OCI-LY1 (cell line): ENCODE measurements at regions not wholly inside any gene's neighbourhood (a gene's known extent, or its start where the extent isn't known, plus 50 kb on each side); places are given as distances from the start of the nearest gene placed in this dataset.

Experiments used
- EZH2 ChIP-seq: fragments of 200-600 bp; sonication (generic), shearing (Covaris generic); IDR thresholded peaks from 2 replicates; pipeline ENCODE4 v1.8.0; 2017; ENCODE audit warnings: borderline replicate concordance, mixed run types, mild to moderate bottlenecking, antibody characterized with exemption, low read length, moderate library complexity, mixed read lengths
- TF ChIP-seq, protein P1 (sequence below): fragments of 200-600 bp; sonication (generic), shearing (Covaris generic); IDR thresholded peaks from 2 replicates; pipeline ENCODE4 v1.5.1; 2017; ENCODE audit warnings: mild to moderate bottlenecking, antibody characterized with exemption, low read length, moderate library complexity, mixed read lengths

DNA sequence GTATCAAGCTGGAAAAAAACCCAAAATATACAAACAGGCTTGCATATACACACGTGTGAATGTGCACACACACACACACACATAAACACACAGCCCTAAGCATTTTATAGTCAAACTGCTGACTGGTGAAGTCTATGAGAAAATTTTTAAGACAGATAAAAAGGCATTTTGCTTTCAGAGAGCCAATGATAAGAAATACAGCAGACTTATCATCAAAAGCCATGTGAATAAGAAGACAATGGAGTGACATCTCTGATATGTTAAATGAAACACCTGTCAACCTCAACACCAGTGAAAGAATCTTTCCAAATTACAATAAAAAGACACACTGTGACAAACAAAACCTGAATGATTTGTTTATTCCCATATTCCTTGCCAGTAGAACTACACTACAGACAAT, 233.3 kb downstream of the CDH9 start:
- TF ChIP-seq, protein P1, sequence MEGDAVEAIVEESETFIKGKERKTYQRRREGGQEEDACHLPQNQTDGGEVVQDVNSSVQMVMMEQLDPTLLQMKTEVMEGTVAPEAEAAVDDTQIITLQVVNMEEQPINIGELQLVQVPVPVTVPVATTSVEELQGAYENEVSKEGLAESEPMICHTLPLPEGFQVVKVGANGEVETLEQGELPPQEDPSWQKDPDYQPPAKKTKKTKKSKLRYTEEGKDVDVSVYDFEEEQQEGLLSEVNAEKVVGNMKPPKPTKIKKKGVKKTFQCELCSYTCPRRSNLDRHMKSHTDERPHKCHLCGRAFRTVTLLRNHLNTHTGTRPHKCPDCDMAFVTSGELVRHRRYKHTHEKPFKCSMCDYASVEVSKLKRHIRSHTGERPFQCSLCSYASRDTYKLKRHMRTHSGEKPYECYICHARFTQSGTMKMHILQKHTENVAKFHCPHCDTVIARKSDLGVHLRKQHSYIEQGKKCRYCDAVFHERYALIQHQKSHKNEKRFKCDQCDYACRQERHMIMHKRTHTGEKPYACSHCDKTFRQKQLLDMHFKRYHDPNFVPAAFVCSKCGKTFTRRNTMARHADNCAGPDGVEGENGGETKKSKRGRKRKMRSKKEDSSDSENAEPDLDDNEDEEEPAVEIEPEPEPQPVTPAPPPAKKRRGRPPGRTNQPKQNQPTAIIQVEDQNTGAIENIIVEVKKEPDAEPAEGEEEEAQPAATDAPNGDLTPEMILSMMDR, result no peak
- no peak for TF ChIP-seq EZH2
